ENCODE measurements at regions not wholly inside any gene's neighbourhood (a gene's known extent, or its start where the extent isn't known, plus 50 kb on each side); places are given as distances from the start of the nearest gene placed in this dataset.

GRCh38 chr5:90168399-90168798 lies 241.2 kb downstream of the CETN3 start:
- Histone ChIP-seq H2AK5ac (ENCODE audit: low read depth, low read length) (no peak overlapping the region), H3K4ac (ENCODE audit: low read depth, low read length) (no peak overlapping the region), H2BK120ac (ENCODE audit: low read depth, low read length) (no peak overlapping the region), H2AFZ (replicated peaks; ENCODE audit: low read length, poor library complexity) (no peak overlapping the region), H3K4me3 (ENCODE audit: insufficient read depth, low read depth, low read length) (no peak overlapping the region), H3K36me3 (ENCODE audit: control insufficient read depth, insufficient read depth, low read length) (no peaks in the 10 kb centered on the region), H4K91ac (ENCODE audit: insufficient read depth, low read depth, low read length) (no peak overlapping the region), H3K9me1 (ENCODE audit: insufficient read depth, low read length) (no peaks in the 10 kb centered on the region), H3K56ac (ENCODE audit: extremely low read depth, insufficient read depth, low read length) (no peak overlapping the region), H3K9ac (ENCODE audit: low read depth, low read length) (no peak overlapping the region), H2BK15ac (ENCODE audit: low read depth, low read length) (no peak overlapping the region), H2BK5ac (ENCODE audit: low read depth, low read length, poor library complexity, severe bottlenecking) (no peak overlapping the region), H3K18ac (ENCODE audit: low read depth, low read length) (no peak overlapping the region), H2BK20ac (ENCODE audit: low read depth, low read length) (no peak overlapping the region), H4K8ac (ENCODE audit: low read depth in 2 of 2, low read length in 2 of 2) (no peak overlapping the region), H3K79me1 (ENCODE audit: low read depth in 1 of 2, low read length in 2 of 2) (no peaks in the 10 kb centered on the region), H3K4me2 (ENCODE audit: low read depth, low read length) (no peak overlapping the region), H2AK9ac (replicated peaks; ENCODE audit: low read depth, low read length, poor library complexity) (no peak overlapping the region), H3K14ac (replicated peaks; ENCODE audit: low read depth, low read length) (no peak overlapping the region), H3K23ac (ENCODE audit: low read depth, low read length) (no peak overlapping the region), H3K27ac (ENCODE audit: insufficient read depth, low read length) (no peak overlapping the region), H3K9me3 (ENCODE audit: control insufficient read depth, insufficient read depth, low read length) (peaks cover 3% of the 10 kb centered on the region), H3K4me1 (ENCODE audit: control insufficient read depth, insufficient read depth, low read length) (no peaks in the 10 kb centered on the region), H4K5ac (ENCODE audit: low read depth, low read length) (no peak overlapping the region), H3K27me3 (ENCODE audit: control insufficient read depth, insufficient read depth, low read length) (no peaks in the 10 kb centered on the region), H4K20me1 (ENCODE audit: insufficient read depth, low read length) (no peaks in the 10 kb centered on the region)
- ChIA-PET POLR2A (ENCODE audit: unreplicated experiment) (no interaction called here), CTCF (no interaction called here)
- intact Hi-C loops (cut with micrococcal nuclease) (no loop called here), dilution Hi-C loops (cut with HindIII; ENCODE audit: low sequenced_read_pairs, unreplicated experiment) (no loop called here), in situ Hi-C loops (cut with MboI; ENCODE audit: low sequenced_read_pairs) (no loop called here)
- DNase-seq (no peak), ATAC-seq (ENCODE audit: low read depth) (no peak)
- no peak for TF ChIP-seq NFE2L2 (IDR thresholded peaks at IDR 0.05; ENCODE audit: low read depth, low read length)
- TF ChIP-seq BHLHE40 (IDR thresholded peaks at IDR 0.05; ENCODE audit: low read depth, low read length) = no peak
- TF ChIP-seq SMC3 (IDR thresholded peaks at IDR 0.05; ENCODE audit: low read depth, low read length) = no peak
- no TSS peak for BruUV-seq (replicated peaks)
- no CpG with 5 or more reads among the region's 2 CpGs for WGBS, 2 experiments (ENCODE audit: extremely low coverage in 2 of 2, insufficient read length in 1 of 2)
